H1 (cell line): ENCODE measurements at regions not wholly inside any gene's neighbourhood (a gene's known extent, or its start where the extent isn't known, plus 50 kb on each side); places are given as distances from the start of the nearest gene placed in this dataset.

Source experiments
- CTCF ChIA-PET: fragments of 300-600 bp; sonication (Branson Sonifier 250); formaldehyde crosslinking; loops from one replicate; lab custom pipeline; 2021; ENCODE audit not compliant: partially characterized antibody; lab: Charles Lee
- POLR2A ChIA-PET: fragments of 300-600 bp; sonication (Branson Sonifier 250); formaldehyde crosslinking; loops from one replicate; lab custom pipeline; 2021; ENCODE audit warnings: inconsistent platforms; ENCODE audit not compliant: partially characterized antibody; lab: Charles Lee
- DNase-seq, 2 experiments: peaks; one replicate each; pipeline versions ENCODE4 v3.0.0 to v3.0.0-alpha.2; 2010 to 2022; ENCODE audit warnings: low spot score in 2 of 2, low read depth in 1 of 2, mixed read lengths in 1 of 2
- FAIRE-seq: peaks from 2 replicates; lab custom pipeline; 2011; peaks lifted over from hg19 to GRCh38; lab: Jason Lieb, UNC
- H2AFZ ChIP-seq: 2 replicates; pipeline ENCODE4 v1.8.1; 2012; ENCODE audit warnings: low read length, inconsistent platforms
- H2AK5ac ChIP-seq: 2 replicates; pipeline ENCODE4 v1.6.1; 2013; ENCODE audit warnings: low read depth, low read length
- H2BK120ac ChIP-seq: replicated peaks from 2 replicates; pipeline ENCODE3; 2013; ENCODE audit warnings: low read depth, low read length, inconsistent platforms
- H2BK12ac ChIP-seq: 2 replicates; pipeline ENCODE4 v1.6.1; 2013; ENCODE audit warnings: low read depth, low read length
- H2BK15ac ChIP-seq: 2 replicates; pipeline ENCODE4 v1.6.1; 2013; ENCODE audit warnings: low read length
- H2BK20ac ChIP-seq: 2 replicates; pipeline ENCODE4 v1.6.1; 2013; ENCODE audit warnings: low read length
- H2BK5ac ChIP-seq: 2 replicates; pipeline ENCODE4 v1.6.1; 2013; ENCODE audit warnings: low read depth, low read length
- H3K14ac ChIP-seq: 2 replicates; pipeline ENCODE4 v1.6.1; 2013; ENCODE audit warnings: inconsistent platforms; ENCODE audit not compliant: insufficient read length
- H3K18ac ChIP-seq: 2 replicates; pipeline ENCODE4 v1.6.1; 2013; ENCODE audit warnings: low read length; ENCODE audit errors: extremely low read depth
- H3K23ac ChIP-seq: 2 replicates; pipeline ENCODE4 v1.6.1; 2013; ENCODE audit warnings: inconsistent platforms; ENCODE audit not compliant: insufficient read length
- H3K23me2 ChIP-seq: 2 replicates; pipeline ENCODE4 v1.6.1; 2013; ENCODE audit warnings: low read depth, low read length
- H3K27ac ChIP-seq: 2 replicates; pipeline ENCODE4 v1.6.1; 2011; ENCODE audit warnings: low read depth, low read length, inconsistent platforms
- H3K27me3 ChIP-seq, 4 experiments: replicated peaks in 1 of 4; 1 replicate in 1 of 4; 2 replicates in 3 of 4; pipeline versions ENCODE4 v1.6.1 to v1.8.1; 2011 to 2013; ENCODE audit warnings: low read length in 3 of 4, mild to moderate bottlenecking in 3 of 4, inconsistent platforms in 2 of 4, mixed read lengths in 2 of 4, moderate library complexity in 1 of 4; ENCODE audit not compliant: control insufficient read depth in 3 of 4, insufficient read depth in 3 of 4; ENCODE audit errors: extremely low read depth in 1 of 4
- H3K36me3 ChIP-seq, 4 experiments: 2 replicates each; pipeline versions ENCODE4 v1.6.1 to v1.8.1; 2011 to 2013; ENCODE audit warnings: mild to moderate bottlenecking in 4 of 4, low read length in 3 of 4, moderate library complexity in 2 of 4, control low read depth in 1 of 4, inconsistent platforms in 1 of 4; ENCODE audit not compliant: insufficient read depth in 4 of 4, control insufficient read depth in 2 of 4
- H3K4ac ChIP-seq: replicated peaks from 2 replicates; pipeline ENCODE3; 2013; ENCODE audit warnings: low read length, low read depth, mixed read lengths, inconsistent platforms; ENCODE audit not compliant: insufficient read length
- H3K4me1 ChIP-seq, 4 experiments: replicated peaks in 1 of 4; 1 replicate in 1 of 4; 2 replicates in 3 of 4; pipeline versions ENCODE4 v1.6.1 to v1.8.1; 2011 to 2013; ENCODE audit warnings: low read length in 3 of 4, inconsistent platforms in 2 of 4, mixed read lengths in 1 of 4; ENCODE audit not compliant: insufficient read depth in 4 of 4, control insufficient read depth in 3 of 4
- H3K4me2 ChIP-seq, 2 experiments: 2 replicates each; pipeline versions ENCODE4 v1.6.1 to v1.8.1; 2011 to 2013; ENCODE audit warnings: low read depth in 2 of 2, low read length in 2 of 2, control low read depth in 1 of 2, inconsistent platforms in 1 of 2, mild to moderate bottlenecking in 1 of 2; ENCODE audit not compliant: insufficient read depth in 1 of 2
- H3K4me3 ChIP-seq, 4 experiments: fragments of 200-600, 300-600 bp in 1 of 4; sonication (generic), shearing (Covaris generic), sonication (Bioruptor Twin) in 1 of 4; 2 replicates each; pipeline versions ENCODE4 v1.5.1 to v1.8.1; 2011 to 2016; ENCODE audit warnings: low read length in 4 of 4, low read depth in 3 of 4, control low read depth in 2 of 4, inconsistent platforms in 2 of 4, mild to moderate bottlenecking in 2 of 4, mixed read lengths in 1 of 4, moderate library complexity in 1 of 4; ENCODE audit not compliant: insufficient read depth in 2 of 4; ENCODE audit errors: extremely low read depth in 1 of 4
- H3K56ac ChIP-seq: replicated peaks from 2 replicates; pipeline ENCODE3; 2013; ENCODE audit warnings: low read depth, mild to moderate bottlenecking, mixed read lengths, low read length, inconsistent platforms; ENCODE audit not compliant: insufficient read length
- H3K79me1 ChIP-seq: 2 replicates; pipeline ENCODE4 v1.6.1; 2013; ENCODE audit warnings: low read depth, low read length, control low read depth
- H3K79me2 ChIP-seq, 2 experiments: 2 replicates each; pipeline versions ENCODE4 v1.6.1 to v1.8.1; 2012 to 2013; ENCODE audit warnings: low read length in 2 of 2, mild to moderate bottlenecking in 2 of 2, inconsistent platforms in 1 of 2; ENCODE audit not compliant: insufficient read depth in 2 of 2, control insufficient read depth in 1 of 2
- H3K9ac ChIP-seq, 4 experiments: replicated peaks in 1 of 4; 1 replicate in 1 of 4; 2 replicates in 3 of 4; pipeline versions ENCODE4 v1.6.1 to v1.8.1; 2011 to 2013; ENCODE audit warnings: low read depth in 3 of 4, low read length in 3 of 4, control low read depth in 2 of 4, mild to moderate bottlenecking in 2 of 4, moderate library complexity in 2 of 4, inconsistent platforms in 1 of 4; ENCODE audit errors: extremely low read depth in 1 of 4
- H3K9me3 ChIP-seq, 2 experiments: 2 replicates each; pipeline versions ENCODE4 v1.6.1 to v1.8.1; 2012 to 2013; ENCODE audit warnings: mild to moderate bottlenecking in 2 of 2, moderate library complexity in 2 of 2, control low read depth in 1 of 2, inconsistent platforms in 1 of 2, low read depth in 1 of 2, low read length in 1 of 2, mixed read lengths in 1 of 2; ENCODE audit not compliant: insufficient read depth in 2 of 2
- H4K20me1 ChIP-seq, 2 experiments: replicated peaks in 1 of 2; 2 replicates each; pipeline versions ENCODE3 to v1.8.1; 2011 to 2013; ENCODE audit warnings: inconsistent platforms in 2 of 2, low read length in 2 of 2, mild to moderate bottlenecking in 1 of 2; ENCODE audit not compliant: insufficient read depth in 2 of 2, control insufficient read depth in 1 of 2
- H4K5ac ChIP-seq: 2 replicates; pipeline ENCODE4 v1.6.1; 2013; ENCODE audit warnings: low read length, low read depth, mixed read lengths, inconsistent platforms; ENCODE audit not compliant: insufficient read length
- H4K8ac ChIP-seq: 2 replicates; pipeline ENCODE4 v1.8.0; 2013; ENCODE audit warnings: mild to moderate bottlenecking, moderate library complexity, low read length, inconsistent platforms; ENCODE audit not compliant: insufficient read depth; ENCODE audit errors: extremely low read depth
- H4K91ac ChIP-seq: replicated peaks from 2 replicates; pipeline ENCODE3; 2013; ENCODE audit warnings: low read length, mixed read lengths, inconsistent platforms; ENCODE audit not compliant: insufficient read length
- BACH1 ChIP-seq: IDR thresholded peaks from 2 replicates; pipeline ENCODE4 v1.6.1; 2012; ENCODE audit warnings: low read length, improper control_type of control experiment
- CBX8 ChIP-seq: fragments of 300-800, 300-1000 bp; sonication (generic); IDR thresholded peaks from 2 replicates; pipeline ENCODE4 v1.7.1; 2016; ENCODE audit warnings: low read depth, low read length, borderline replicate concordance
- CHD1 ChIP-seq: IDR thresholded peaks from 2 replicates; pipeline ENCODE4 v1.6.1; 2012; ENCODE audit warnings: low read depth, low read length, improper control_type of control experiment
- EGR1 ChIP-seq: IDR thresholded peaks from 2 replicates; pipeline ENCODE4 v1.6.1; 2011; ENCODE audit warnings: low read depth, low read length, borderline replicate concordance
- EP300 ChIP-seq, 2 experiments: IDR thresholded peaks; 1 replicate in 1 of 2; 2 replicates in 1 of 2; pipeline ENCODE4 v1.6.1; 2011 to 2012; ENCODE audit warnings: low read depth in 2 of 2, low read length in 2 of 2, mild to moderate bottlenecking in 2 of 2, borderline replicate concordance in 1 of 2, inconsistent platforms in 1 of 2, moderate library complexity in 1 of 2
- HDAC2 ChIP-seq, 2 experiments: fragments of 300-600 bp in 1 of 2; sonication (generic) in 1 of 2; IDR thresholded peaks; 2 replicates each; pipeline ENCODE4 v1.6.1; 2011 to 2012; ENCODE audit warnings: low read depth in 2 of 2, low read length in 2 of 2, mild to moderate bottlenecking in 2 of 2, moderate library complexity in 2 of 2, borderline replicate concordance in 1 of 2, inconsistent platforms in 1 of 2
- KDM1A ChIP-seq: fragments of 200-600, 300-600 bp; sonication (generic); IDR thresholded peaks from 2 replicates; pipeline ENCODE4 v1.7.1; 2016; ENCODE audit warnings: mild to moderate bottlenecking, low read length, borderline replicate concordance
- KDM5A ChIP-seq: fragments of 200-600 bp; IDR thresholded peaks from 2 replicates; pipeline ENCODE4 v1.7.1; 2012; ENCODE audit warnings: mild to moderate bottlenecking, low read length, inconsistent platforms, mixed read lengths
- NANOG ChIP-seq: IDR thresholded peaks from 2 replicates; pipeline ENCODE4 v1.6.1; 2011; ENCODE audit warnings: low read length, low read depth, mild to moderate bottlenecking, inconsistent platforms; ENCODE audit not compliant: insufficient read depth, poor library complexity, severe bottlenecking
- PHF8 ChIP-seq: fragments of 200-600 bp; sonication (generic); conservative IDR thresholded peaks from 2 replicates; pipeline ENCODE4 v1.7.1; 2012; ENCODE audit warnings: low read depth, mild to moderate bottlenecking, inconsistent platforms, low read length, moderate library complexity
- RBBP5 ChIP-seq: IDR thresholded peaks from 2 replicates; pipeline ENCODE4 v1.7.1; 2012; ENCODE audit warnings: low read depth, mild to moderate bottlenecking, inconsistent platforms, low read length, moderate library complexity, borderline replicate concordance
- SIRT6 ChIP-seq: IDR thresholded peaks from one replicate; pipeline ENCODE4 v1.7.1; 2012; ENCODE audit warnings: low read length, inconsistent platforms
- TAF7 ChIP-seq: optimal IDR thresholded peaks from 2 replicates; pipeline ENCODE3; 2011; ENCODE audit warnings: low read depth, mild to moderate bottlenecking, inconsistent platforms, low read length, moderate library complexity, borderline replicate concordance
- YY1 ChIP-seq: IDR thresholded peaks from 2 replicates; pipeline ENCODE4 v1.6.1; 2011; ENCODE audit warnings: low read depth, mild to moderate bottlenecking, low read length
- ZNF274 ChIP-seq: IDR thresholded peaks from 2 replicates; pipeline ENCODE4 v1.7.0; 2012; ENCODE audit warnings: low read length, borderline replicate concordance; ENCODE audit errors: extremely low read depth
- WGBS, 2 experiments: shearing (Covaris generic) in 1 of 2; methylation state at CpG; one replicate each; pipeline versions ENCODE4 v1.1.6 to v1.1.7; 2013 to 2015; ENCODE audit warnings: low lambda C conversion rate in 2 of 2, mixed read lengths in 2 of 2, inconsistent platforms in 1 of 2, low coverage in 1 of 2, missing lambda C conversion rate in 1 of 2; ENCODE audit not compliant: insufficient replicate concordance in 2 of 2, insufficient coverage in 1 of 2, insufficient read length in 1 of 2; ENCODE audit errors: extremely low coverage in 1 of 2, missing lambda C conversion rate in 1 of 2; 5-methylcytosine and 5-hydroxymethylcytosine counted together

GRCh38 chr11:29844031-29844430, 172.8 kb downstream of the KCNA4 start:
- Histone ChIP-seq H4K91ac (no peak overlapping the region), H3K56ac (no peak overlapping the region)
- TF ChIP-seq YY1 (no peak), KDM5A (no peak), CBX8 (no peak), ZNF274 (no peak), EGR1 (no peak), NANOG (no peak), SIRT6 (no peak), PHF8 (no peak), CHD1 (no peak), HDAC2 (IDR thresholded peaks at IDR 0.05; ENCODE audit: borderline replicate concordance in 1 of 2, low read depth in 2 of 2, low read length in 2 of 2) (no peak), TAF7 (no peak), RBBP5 (no peak), KDM1A (no peak), BACH1 (no peak), EP300 (IDR thresholded peaks at IDR 0.05; ENCODE audit: borderline replicate concordance in 1 of 2, low read depth in 2 of 2, low read length in 2 of 2) (no peak)
- TF ChIP-seq, all 59 proteins: peak for 0
- no peak overlapping the region for H3K14ac ChIP-seq
- no peak overlapping the region for H2BK120ac ChIP-seq
- H3K4me1 ChIP-seq: no peaks in the 10 kb centered on the region
- no peak overlapping the region for H3K9ac ChIP-seq
- POLR2A ChIA-PET: no interaction called here
- H2BK20ac ChIP-seq: no peak overlapping the region
- no peak overlapping the region for H4K5ac ChIP-seq
- H3K4ac ChIP-seq: no peak overlapping the region
- H2BK12ac ChIP-seq: no peak overlapping the region
- peaks cover 0 to 1% (median 0%) of the 10 kb centered on the region in 4 experiments; a peak in 1 of 7 replicates for H3K27me3 ChIP-seq
- no peak overlapping the region for H2BK15ac ChIP-seq
- H3K79me2 ChIP-seq: no peaks in the 10 kb centered on the region
- H3K4me3 ChIP-seq: no peak overlapping the region
- CTCF ChIA-PET: interaction anchor here (0.9 to 1.6 kb wide), 5 partner anchors 7 to 462 kb away, joined by 3 to 7 read pairs (median 3); no protein-coding TSS in a partner anchor
- FAIRE-seq (no peak), DNase-seq (no peak)
- H3K23me2 ChIP-seq: no peaks in the 10 kb centered on the region; the same call in 1 of the 2 replicates
- H2AFZ ChIP-seq: no peak overlapping the region
- no peak overlapping the region for H3K23ac ChIP-seq
- H2AK5ac ChIP-seq: no peak overlapping the region
- H4K20me1 ChIP-seq: no peaks in the 10 kb centered on the region
- H3K4me2 ChIP-seq: no peak overlapping the region
- no peak overlapping the region for H2BK5ac ChIP-seq
- H3K36me3 ChIP-seq: no peaks in the 10 kb centered on the region
- H3K79me1 ChIP-seq: no peaks in the 10 kb centered on the region
- H4K8ac ChIP-seq: no peak overlapping the region
- H3K9me3 ChIP-seq: no peaks in the 10 kb centered on the region
- no peak overlapping the region for H3K27ac ChIP-seq
- H3K18ac ChIP-seq: no peak overlapping the region
- whole genome bisulfite sequencing, 2 experiments: 96% methylated on average over 3 of the region's 3 CpGs; no CpG with 5 or more reads in 1 of the 2 experiments
